ENCODE measurements at regions not wholly inside any gene's neighbourhood (a gene's known extent, or its start where the extent isn't known, plus 50 kb on each side); places are given as distances from the start of the nearest gene placed in this dataset.
"Not testable (repeated sequence)": the region's sequence is repeated elsewhere in the genome, so short reads cannot be mapped to it uniquely, and the experiment has no call there.

DNA sequence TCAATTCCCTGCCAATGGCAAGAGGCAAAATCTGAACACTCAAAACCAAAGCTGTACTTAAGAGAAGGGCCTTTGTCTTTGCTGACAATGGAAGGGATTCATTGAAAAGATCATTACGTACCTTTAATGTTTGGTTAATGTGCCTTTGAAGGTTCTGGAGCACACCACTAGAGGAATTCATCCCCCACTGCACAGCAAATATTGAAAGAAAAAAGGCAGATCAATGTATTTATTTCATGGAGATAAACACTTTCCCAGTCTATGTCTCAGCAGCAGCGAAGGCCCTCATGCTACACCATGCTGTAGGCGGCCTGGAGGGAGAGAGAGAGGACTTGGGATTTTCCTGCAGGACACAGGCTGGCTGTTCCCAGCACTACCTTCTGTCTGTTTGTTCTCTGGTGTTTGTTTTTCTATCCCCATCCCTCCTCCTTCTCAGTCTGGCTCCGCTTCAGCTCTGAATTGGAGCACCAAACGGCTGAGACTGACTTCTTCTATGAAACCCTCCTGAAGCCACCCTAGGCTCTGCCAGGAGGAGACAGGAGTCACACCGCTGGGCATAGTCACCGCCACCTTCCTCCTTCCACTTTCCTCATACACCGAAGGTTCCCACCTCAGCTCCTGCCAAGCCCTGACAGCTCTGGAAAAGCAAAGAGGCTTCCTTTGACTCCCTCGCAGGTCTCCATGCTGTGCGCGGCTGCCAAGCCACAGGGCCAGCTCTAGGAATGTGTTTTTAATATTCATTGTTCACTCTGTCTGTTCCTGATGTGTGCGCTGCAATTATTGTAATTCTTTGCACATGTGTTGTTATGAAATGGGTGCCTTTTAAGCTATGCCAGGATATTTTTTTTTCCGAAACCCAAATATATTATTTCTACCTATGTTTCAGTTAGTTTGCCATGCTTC, 301.5 kb downstream of the FZD1 start:
- DNase-seq (ENCODE audit: low read depth, low spot score): no peak

GRCh38 chr7:91566402-91566732, 302.1 kb downstream of the FZD1 start:
- DNase-seq (ENCODE audit: low read depth, low spot score): no peak

GRCh38 chr7:91567081-91568012, 303.1 kb downstream of the FZD1 start:
- no peak for DNase-seq (ENCODE audit: low read depth, low spot score)

DNA sequence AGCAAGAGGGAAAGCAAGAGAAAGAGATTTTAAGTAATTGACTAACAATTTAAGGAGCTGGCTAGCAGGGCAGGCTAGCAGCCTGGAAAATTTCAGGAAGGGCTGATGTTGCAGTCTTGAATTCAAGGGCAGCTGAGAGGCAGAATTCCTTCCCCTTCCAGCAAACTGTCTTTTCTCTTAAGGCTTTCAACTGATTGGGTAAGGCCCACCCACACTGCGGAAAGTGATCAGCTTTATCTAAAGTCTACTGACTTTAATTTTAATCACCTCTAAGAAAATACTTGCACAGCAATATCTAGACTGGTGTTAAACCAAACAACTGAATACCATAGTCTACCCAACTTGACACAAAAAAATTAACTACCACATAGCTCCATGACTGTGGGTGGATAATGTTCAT, 303.9 kb downstream of the FZD1 start:
- no peak for DNase-seq (ENCODE audit: low read depth, low spot score)

- DNase-seq (ENCODE audit: low read depth, low spot score): no peak
Observed at GRCh38 chr7:91569728-91570457, 305.7 kb downstream of the FZD1 start.

GRCh38 chr7:91570560-91570959, 306.3 kb downstream of the FZD1 start:
- DNase-seq (ENCODE audit: low read depth, low spot score): no peak

DNA sequence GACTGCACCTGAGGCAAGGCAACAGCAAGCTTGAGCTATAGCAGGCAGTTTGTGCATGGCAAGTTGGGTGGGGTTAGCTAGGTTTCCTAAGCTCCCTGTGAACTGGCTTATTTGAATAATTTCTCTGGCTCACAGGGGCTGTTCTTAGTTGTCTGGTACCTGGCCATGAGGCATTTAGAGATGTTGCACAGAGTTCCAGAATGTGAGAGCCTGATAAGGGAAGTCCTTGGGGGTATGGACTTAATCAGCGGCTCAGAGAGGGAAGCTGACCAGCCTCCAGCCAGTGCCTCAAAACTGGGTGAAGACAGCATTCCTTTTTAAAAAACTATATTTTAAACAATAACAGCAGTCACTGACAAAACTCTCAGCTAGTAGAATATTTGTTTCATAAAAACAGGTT, 307.4 kb downstream of the FZD1 start:
- no peak for DNase-seq (ENCODE audit: low read depth, low spot score)

DNA sequence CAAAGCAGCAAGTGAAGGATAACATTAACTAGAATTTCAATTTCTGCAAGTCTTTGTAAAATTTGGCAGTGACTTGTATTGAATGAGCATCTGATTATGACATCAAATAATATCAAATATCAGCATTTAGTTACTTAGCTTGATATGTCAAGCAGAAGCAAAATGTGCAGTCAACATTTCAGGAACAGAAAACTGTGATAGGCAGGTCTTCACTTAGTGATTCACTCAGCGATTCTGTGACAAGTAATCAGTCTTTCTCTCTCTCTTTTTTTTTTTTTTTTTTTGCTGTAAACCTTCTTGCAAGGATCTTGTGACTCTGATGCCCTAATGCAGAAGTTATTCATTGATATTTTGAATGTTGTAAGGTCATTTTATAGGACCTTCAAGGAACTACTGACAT, 307.1 kb downstream of the MTERF1 start:
- no peak for DNase-seq (ENCODE audit: low read depth, low spot score)

GRCh38 chr7:91576459-91576858, 304.0 kb downstream of the MTERF1 start:
- DNase-seq (ENCODE audit: low read depth, low spot score): not testable (repeated sequence)

DNA sequence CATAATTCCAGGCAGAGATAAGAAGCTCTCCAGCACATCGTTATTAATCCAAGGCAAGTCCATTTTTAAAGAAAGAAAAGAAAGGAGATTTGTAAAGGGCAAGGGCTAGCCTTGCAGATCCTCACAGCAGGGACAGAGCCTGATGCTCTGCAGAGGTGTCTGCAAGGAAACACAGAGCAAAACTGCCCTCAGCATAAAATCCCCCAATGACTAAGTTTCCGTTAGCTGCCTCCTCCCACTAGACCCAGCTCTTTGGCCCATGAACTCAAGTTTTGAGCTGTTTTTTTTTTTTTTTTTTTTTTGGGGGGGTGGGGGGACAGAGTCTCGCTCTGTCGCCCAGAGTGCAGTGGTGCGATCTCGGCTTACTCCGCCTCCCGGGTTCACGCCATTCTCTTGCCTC, 300.7 kb downstream of the MTERF1 start:
- DNase-seq (ENCODE audit: low read depth, low spot score): no peak

- no peak for DNase-seq (ENCODE audit: low read depth, low spot score)
Observed at GRCh38 chr7:91582799-91583477, 297.6 kb downstream of the MTERF1 start.

- no peak for DNase-seq (ENCODE audit: low read depth, low spot score)
Observed at GRCh38 chr7:91596287-91596686, 284.2 kb downstream of the MTERF1 start.

- DNase-seq (ENCODE audit: low read depth, low spot score): no peak
Observed at GRCh38 chr7:91598791-91599190, 281.7 kb downstream of the MTERF1 start.

- no peak for DNase-seq (ENCODE audit: low read depth, low spot score)
Observed at GRCh38 chr7:91600112-91600511, 280.4 kb downstream of the MTERF1 start.

- no peak for DNase-seq (ENCODE audit: low read depth, low spot score)
Observed at GRCh38 chr7:91603707-91604106, 276.8 kb downstream of the MTERF1 start.

- no peak for DNase-seq (ENCODE audit: low read depth, low spot score)
Observed at GRCh38 chr7:91608606-91609005, 271.9 kb downstream of the MTERF1 start.

DNA sequence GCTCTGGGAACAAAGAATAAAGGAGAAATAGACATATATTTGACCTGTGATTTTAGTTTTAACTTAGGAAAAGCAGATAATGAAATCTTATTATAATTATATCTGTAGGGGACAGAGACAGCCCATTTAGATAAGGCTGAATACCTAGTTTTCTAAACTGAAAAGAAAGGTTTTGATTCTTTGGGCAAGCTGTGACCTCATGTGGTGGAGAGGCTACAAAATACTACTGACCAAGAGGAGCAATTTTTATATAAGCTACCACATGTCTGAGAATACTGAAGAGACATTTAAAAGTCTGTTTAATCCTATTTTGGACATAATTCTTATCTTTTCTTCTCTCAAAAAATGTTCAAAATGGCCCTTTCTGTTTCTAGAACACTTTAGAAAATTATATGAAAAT, 271.0 kb downstream of the MTERF1 start:
- no peak for DNase-seq (ENCODE audit: low read depth, low spot score)

- DNase-seq (ENCODE audit: low read depth, low spot score): no peak
Observed at GRCh38 chr7:91614431-91614830, 266.1 kb downstream of the MTERF1 start.

DNA sequence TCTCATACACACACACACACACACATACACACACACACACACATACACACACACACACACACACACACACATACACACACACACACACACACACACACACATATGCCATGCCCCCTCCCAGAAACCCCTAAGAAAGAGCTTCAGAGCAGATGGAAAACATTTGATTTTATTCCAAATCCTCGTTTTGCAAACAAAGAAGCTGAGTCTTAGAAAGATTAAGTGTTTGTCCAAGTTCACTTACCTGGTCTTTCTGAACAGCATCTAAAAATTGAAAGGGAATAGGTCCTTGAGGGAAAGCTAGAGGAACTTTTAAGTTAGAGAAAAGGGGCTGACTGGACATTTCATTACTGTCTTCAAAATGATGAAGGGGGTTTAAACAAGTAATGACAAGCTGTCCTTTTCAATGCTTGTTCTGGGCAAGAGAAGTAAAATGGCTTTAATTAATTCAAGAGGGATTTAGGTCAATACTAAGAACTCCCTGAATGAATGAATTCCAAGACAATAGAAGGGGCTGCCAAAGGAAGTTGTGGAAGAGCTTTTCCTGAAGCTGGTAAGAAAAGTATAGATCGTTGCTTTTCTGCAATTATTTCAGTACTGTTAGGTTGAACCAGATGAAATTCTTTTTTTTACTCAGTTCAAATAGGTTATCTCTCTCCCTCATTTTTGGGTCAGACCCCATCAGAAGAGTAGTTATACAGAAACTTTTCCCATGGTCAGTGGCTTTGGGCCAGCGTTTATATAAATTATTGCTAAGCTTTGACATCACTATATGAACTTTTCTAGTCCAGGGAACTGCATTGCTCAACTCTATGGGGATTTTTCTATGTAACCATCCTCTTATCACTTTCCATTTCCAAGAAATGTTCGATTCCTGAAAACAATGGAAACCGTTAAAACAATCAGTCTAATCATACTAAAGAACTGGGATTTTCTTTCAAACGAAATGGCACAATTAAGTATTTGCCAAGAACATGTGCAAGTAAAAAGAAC, 261.4 kb downstream of the MTERF1 start:
- DNase-seq (ENCODE audit: low read depth, low spot score): no peak

- DNase-seq (ENCODE audit: low read depth, low spot score): no peak
Observed at GRCh38 chr7:91620827-91621226, 259.7 kb downstream of the MTERF1 start.

All from pulmonary artery endothelial cell (primary cell).